ENCODE measurements at regions not wholly inside any gene's neighbourhood (a gene's known extent, or its start where the extent isn't known, plus 50 kb on each side); places are given as distances from the start of the nearest gene placed in this dataset.

- H3K4me2 ChIP-seq, result no peak overlapping the region
- no peaks in the 10 kb centered on the region for H3K9me2 ChIP-seq (ENCODE audit: insufficient read depth)
- H3K79me2 ChIP-seq (replicated peaks; ENCODE audit: insufficient read depth), result no peaks in the 10 kb centered on the region
- H3K4me1 ChIP-seq (ENCODE audit: insufficient read depth), result no peaks in the 10 kb centered on the region
- no peak for ATAC-seq
- H3K4me3 ChIP-seq, result no peak overlapping the region
- no peaks in the 10 kb centered on the region for H3K36me3 ChIP-seq (ENCODE audit: insufficient read depth)
- TF ChIP-seq CTCF (conservative IDR thresholded peaks at IDR 0.05; ENCODE audit: low read depth in 2 of 2) (no peak), STAT1 (IDR thresholded peaks at IDR 0.05; ENCODE audit: unreplicated experiment) (no peak), REST (IDR thresholded peaks at IDR 0.05; ENCODE audit: unreplicated experiment) (no peak)
- H3K36me3 Mint-ChIP-seq (ENCODE audit: low read depth), result peaks cover 19% of the 10 kb centered on the region
- H3K27ac Mint-ChIP-seq, result no peak overlapping the region
- no peak overlapping the region for H2AFZ ChIP-seq
- DNase-seq (ENCODE audit: low spot score), result no peak
- no peaks in the 10 kb centered on the region for H3F3A ChIP-seq (replicated peaks; ENCODE audit: low read depth)
- H4K20me1 ChIP-seq (replicated peaks; ENCODE audit: insufficient read depth), result no peaks in the 10 kb centered on the region
- no peak overlapping the region for H3K4me3 Mint-ChIP-seq
- H3K27ac ChIP-seq (ENCODE audit: low read depth), result no peak overlapping the region
- no peaks in the 10 kb centered on the region for H3K4me1 Mint-ChIP-seq
- peaks cover 89% of the 10 kb centered on the region for H3K9me3 Mint-ChIP-seq
- H3K27me3 Mint-ChIP-seq (ENCODE audit: insufficient read depth, low read depth, poor library complexity), result peaks cover 11% of the 10 kb centered on the region
- no peaks in the 10 kb centered on the region for H3K27me3 ChIP-seq (ENCODE audit: insufficient read depth)
These were observed 530.8 kb downstream of the TCERG1L start for GRCh38 chr10:130780763-130781162.

- Mint-ChIP-seq H3K9me3 (peaks cover 89% of the 10 kb centered on the region), H3K27ac (no peak overlapping the region), H3K36me3 (ENCODE audit: low read depth) (peaks cover 19% of the 10 kb centered on the region), H3K27me3 (ENCODE audit: insufficient read depth, low read depth, poor library complexity) (peaks cover 11% of the 10 kb centered on the region), H3K4me3 (no peak overlapping the region), H3K4me1 (no peaks in the 10 kb centered on the region)
- Histone ChIP-seq H3K4me1 (ENCODE audit: insufficient read depth) (no peaks in the 10 kb centered on the region), H3K79me2 (replicated peaks; ENCODE audit: insufficient read depth) (no peaks in the 10 kb centered on the region), H3K36me3 (ENCODE audit: insufficient read depth) (no peaks in the 10 kb centered on the region), H3K27ac (ENCODE audit: low read depth) (no peak overlapping the region), H3K4me3 (no peak overlapping the region), H3K9me2 (ENCODE audit: insufficient read depth) (no peaks in the 10 kb centered on the region), H3K27me3 (ENCODE audit: insufficient read depth) (no peaks in the 10 kb centered on the region), H3K4me2 (no peak overlapping the region), H3F3A (replicated peaks; ENCODE audit: low read depth) (no peaks in the 10 kb centered on the region), H4K20me1 (replicated peaks; ENCODE audit: insufficient read depth) (no peaks in the 10 kb centered on the region), H2AFZ (no peak overlapping the region)
- ATAC-seq (no peak), DNase-seq (ENCODE audit: low spot score) (no peak)
- TF ChIP-seq EZH2 (IDR thresholded peaks at IDR 0.05; ENCODE audit: low read depth, unreplicated experiment) (no peak), ETS1 (IDR thresholded peaks at IDR 0.05) (no peak)
These were observed 530.3 kb downstream of the TCERG1L start for GRCh38 chr10:130781206-130781605.

Measured in GM23338 (cell line).